ENCODE measurements at regions not wholly inside any gene's neighbourhood (a gene's known extent, or its start where the extent isn't known, plus 50 kb on each side); places are given as distances from the start of the nearest gene placed in this dataset.
"Not testable (repeated sequence)": the region's sequence is repeated elsewhere in the genome, so short reads cannot be mapped to it uniquely, and the experiment has no call there.

DNA sequence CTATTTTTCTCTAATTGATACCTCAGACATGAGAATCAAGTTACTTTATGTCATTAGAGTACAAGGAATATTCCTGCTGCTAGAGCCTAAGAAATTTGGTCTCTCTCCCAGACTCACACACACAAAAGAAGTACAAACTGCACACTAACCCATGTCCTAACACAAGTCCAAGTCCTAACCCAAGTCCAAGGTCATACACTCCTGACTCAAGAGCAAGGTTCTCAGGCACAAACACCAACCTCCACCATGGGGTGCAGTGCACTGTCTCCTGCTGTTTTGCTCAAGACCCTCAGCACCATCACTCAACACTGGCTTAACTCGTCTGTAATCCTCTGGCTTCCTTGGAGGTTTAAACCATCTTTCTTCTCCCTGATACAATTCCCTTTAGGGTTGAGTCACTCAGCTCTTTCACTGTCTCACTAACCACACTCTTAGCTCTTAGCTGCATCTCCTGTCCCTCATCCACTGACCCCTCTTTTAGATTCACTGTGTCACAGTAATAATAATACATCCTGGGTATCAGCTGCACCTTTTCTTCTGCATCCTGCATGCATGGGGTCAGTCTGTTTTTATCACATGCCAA lies 129.8 kb downstream of the BCL2L11 start:
- in situ Hi-C loops (cut with HindIII; ENCODE audit: low sequenced_read_pairs) = no loop called here

DNA sequence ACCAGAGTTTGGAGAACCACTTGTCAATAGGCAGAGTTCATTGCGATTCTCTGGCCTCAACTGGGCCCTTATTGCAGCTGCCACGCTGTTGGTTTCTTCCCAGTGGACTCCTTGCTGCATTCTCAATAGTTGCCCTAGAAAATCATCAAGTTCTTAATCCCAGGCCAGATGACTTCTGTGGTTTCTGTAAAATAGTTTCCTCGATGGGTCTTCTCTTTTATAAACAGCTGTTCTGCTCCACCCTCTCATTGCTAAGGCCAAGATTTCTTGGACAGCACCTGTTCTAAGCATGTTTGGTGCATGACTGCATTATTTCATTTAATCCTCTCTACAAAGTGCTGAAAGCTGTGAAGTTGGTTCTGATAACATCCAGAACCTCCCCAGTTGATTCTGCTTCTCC lies 131.0 kb downstream of the BCL2L11 start:
- in situ Hi-C loops (cut with HindIII; ENCODE audit: low sequenced_read_pairs) = no loop called here

DNA sequence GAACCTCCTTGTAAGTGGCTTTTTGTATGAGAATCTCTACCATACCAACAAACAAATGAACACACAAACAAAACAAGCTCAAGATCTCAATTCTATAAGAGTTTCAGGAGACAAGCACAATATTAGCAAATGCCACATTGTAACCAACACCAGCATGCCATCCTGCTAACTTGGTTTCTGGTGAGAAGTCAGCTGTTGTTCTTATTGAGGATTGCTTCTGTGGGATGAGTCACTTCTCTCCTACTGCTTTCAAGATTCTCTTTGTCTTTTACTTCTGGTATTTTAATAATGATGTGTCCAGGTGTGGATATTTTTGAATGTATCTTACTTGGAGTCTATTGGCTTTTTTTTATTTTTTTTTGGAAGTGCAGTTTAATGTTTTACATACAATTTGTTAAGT lies 131.7 kb downstream of the BCL2L11 start:
- in situ Hi-C loops (cut with HindIII; ENCODE audit: low sequenced_read_pairs) = no loop called here

DNA sequence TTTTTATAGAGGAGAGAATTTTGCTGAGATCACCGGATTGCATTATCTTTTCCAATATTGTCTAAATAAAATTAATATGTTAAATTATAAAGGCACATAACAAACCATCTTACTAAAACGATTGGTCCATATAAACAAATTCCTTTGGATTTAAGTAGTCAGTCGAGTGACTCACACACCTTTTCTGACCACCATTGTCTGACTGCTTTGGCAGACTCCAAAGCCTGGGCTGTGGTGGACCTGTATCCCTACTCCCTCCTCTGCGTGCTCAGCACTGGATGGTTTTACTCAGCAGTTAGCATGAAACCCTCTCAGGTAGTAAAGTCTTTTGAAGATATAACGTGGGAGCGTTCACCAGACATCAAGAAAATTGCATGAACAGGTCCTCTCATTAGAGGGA lies 134.2 kb downstream of the BCL2L11 start:
- in situ Hi-C loops (cut with HindIII; ENCODE audit: low sequenced_read_pairs) = not testable (repeated sequence)

DNA sequence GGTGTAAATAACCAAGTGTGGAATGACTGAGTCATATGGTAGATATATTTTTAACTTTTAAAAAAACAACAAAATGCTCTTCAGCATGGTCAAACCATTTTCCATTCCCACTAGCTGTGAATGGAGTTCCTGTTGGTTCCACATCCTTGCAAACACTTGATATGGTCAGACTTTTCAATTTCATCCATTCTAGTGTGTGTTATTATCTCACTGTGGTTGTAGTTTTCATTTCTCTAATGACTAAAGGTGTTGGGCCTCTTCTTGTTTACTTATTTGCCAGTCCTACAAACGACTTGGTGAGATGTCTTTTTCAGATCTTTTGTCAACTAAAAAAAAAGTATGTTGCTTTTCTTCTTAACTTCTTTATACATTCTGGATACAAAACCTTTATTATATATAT lies 135.9 kb downstream of the BCL2L11 start:
- in situ Hi-C loops (cut with HindIII; ENCODE audit: low sequenced_read_pairs) = not testable (repeated sequence)

DNA sequence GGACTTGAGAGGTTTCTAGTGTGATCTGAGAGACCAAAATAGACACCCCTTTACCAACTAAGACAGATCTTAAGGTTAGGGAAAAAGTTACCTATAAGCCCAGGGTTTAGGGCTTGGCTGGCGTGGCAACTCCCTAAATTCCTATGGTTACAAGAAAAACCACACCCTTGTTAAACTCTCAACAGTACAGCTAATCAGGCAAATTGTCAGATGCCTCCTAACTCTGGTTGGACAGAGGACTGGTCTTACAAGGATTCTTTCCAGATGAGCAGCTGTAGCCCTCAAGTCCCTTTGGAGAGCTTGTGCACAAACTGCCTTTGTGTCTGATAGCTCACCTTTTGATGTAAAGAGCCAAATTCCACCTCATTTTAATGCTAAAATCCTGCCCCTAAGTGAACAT lies 136.9 kb downstream of the BCL2L11 start:
- in situ Hi-C loops (cut with HindIII; ENCODE audit: low sequenced_read_pairs) = not testable (repeated sequence)

DNA sequence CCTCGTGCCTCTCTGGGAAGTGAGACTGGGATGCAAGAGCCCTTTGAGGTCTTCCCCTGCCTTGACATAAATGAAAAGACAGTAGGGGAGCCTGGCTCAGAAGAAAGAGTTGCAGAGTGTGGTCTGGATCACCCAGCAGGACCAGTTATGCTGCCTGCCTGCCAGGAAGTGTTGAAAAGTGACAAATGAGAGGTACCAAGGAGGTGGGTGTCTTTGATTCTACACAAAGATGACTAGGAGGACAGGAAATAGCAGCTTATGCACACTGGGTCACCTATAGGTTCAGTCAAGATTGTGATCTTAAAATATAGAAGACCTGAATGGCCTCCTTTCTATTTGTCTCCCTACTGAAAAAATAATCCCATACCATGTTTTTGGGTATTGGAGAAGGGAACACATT lies 137.6 kb downstream of the BCL2L11 start:
- in situ Hi-C loops (cut with HindIII; ENCODE audit: low sequenced_read_pairs) = not testable (repeated sequence)

DNA sequence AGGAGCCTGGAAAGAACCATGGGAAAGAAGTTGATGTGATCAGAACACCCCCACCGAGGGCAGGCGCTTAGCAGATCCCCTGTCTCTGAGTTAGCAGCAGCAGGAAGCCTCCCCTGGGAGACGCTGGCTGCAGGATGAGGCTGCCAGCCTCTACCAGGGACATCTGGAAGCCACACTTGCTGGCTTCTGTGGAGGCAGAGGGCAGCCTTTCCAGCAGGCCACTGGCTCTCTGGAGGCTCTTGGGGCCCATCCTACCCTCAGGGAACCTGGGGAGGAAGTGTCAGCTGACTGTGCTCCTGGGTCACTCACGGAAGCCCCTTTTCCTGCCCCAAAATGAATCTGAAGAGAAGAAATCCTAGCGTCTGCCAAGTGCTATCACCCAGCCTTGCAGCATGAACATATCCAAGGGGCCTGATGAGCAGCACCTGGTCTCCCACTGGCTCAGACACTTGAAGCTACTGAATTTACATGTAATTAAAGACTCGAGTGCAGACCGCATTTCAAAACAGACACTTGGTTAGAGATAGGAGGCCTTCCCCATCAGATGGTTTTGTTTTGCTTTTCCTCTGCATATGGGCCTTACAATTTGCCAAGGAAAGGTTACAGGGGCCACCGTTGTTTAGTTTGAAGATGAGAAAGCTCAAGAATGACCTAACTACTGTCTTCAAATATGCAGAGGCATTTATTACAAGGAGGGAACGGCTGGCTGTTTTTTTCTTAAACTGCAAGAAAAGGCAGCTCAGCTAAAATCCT lies 142.1 kb downstream of the BCL2L11 start:
- in situ Hi-C loops (cut with HindIII; ENCODE audit: low sequenced_read_pairs) = not testable (repeated sequence)

DNA sequence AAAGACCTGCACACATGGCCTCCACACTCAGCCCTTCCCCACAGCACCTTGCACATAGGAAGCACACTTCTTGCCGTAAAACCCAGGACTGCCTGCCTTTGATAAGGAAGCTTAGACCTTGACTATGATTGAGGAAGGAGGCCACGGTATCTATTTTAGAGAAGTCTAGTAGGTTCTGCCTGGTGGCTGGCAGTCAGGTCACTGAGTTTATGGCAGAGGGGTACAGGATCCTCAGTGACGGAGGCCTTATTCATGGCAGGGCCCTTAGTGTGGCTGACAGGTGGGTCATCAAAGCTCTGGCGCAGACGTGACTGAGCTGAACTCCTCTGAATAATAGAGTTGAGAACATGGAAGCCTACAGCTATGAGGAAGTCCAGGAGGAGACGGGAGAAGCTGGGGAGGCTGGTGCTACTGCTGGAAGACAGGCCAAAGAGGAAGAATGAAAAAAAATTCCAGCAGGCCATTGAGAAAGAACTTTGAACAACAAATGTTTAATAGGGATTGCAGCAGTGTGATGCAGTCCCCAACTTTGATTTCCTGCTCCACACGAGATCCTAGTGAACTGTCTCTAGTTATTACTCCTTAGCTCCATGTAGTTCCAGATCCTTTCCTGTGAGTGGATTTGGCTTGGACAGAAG lies 142.8 kb downstream of the BCL2L11 start:
- in situ Hi-C loops (cut with HindIII; ENCODE audit: low sequenced_read_pairs) = not testable (repeated sequence)

DNA sequence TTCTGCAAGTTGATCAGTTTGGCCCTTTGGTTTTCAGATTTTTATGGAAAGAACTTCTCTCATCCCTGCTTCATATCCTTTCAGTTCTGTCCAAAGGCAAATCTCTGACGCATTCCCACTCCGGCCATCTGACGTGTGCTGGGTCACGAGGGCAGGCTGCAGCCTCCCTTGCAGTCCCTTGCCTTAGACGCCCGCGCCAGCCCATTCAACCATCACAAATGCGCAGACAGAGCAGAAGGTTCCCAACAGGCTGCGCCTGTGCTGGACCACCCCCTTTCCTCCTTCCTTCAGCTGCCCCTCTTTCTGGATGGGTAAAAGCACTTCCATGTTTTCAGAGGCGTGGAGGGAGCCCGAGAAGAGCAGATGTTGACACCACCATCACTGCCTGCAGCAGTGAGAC lies 144.2 kb downstream of the BCL2L11 start:
- in situ Hi-C loops (cut with HindIII; ENCODE audit: low sequenced_read_pairs) = not testable (repeated sequence)

DNA sequence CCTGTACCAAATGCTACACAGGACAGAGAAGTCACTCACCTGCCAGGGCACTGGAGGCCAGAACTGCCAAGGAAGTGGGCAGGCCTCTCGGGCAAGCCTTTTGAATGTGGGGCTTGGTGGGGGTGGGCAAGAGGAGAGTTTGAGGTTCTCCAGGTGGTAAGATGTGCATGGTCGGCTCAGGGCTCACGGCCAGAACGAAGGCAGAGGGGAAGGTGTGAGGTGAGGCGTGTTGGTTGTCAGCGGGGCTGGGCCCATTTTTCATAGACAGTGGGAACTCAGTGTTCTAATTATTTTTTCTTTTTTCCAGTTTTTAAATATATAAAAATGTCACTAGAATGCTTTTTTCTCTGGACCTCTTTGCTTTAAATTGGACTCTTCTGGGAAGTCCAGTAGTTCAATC lies 145.8 kb downstream of the BCL2L11 start:
- in situ Hi-C loops (cut with HindIII; ENCODE audit: low sequenced_read_pairs) = not testable (repeated sequence)

DNA sequence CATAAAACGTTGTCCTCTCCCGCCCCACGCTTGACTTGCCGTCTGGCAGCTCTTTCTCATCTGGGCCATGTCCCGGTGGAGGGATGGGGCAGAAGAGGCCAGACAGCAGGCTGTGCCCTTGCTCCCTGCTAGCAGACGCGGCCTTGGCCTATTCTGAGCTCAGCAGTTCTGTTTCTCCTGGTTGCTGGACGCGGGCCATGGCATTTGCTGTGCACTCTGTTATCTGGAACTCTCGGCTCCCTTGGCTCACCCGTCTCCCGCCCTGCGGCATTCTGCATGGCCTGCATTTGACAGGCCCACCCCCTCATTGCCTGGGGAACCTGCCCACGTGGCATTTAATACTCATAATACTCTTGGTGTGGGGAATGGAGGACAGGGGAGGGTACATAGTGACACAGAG lies 146.3 kb downstream of the BCL2L11 start:
- in situ Hi-C loops (cut with HindIII; ENCODE audit: low sequenced_read_pairs) = not testable (repeated sequence)

DNA sequence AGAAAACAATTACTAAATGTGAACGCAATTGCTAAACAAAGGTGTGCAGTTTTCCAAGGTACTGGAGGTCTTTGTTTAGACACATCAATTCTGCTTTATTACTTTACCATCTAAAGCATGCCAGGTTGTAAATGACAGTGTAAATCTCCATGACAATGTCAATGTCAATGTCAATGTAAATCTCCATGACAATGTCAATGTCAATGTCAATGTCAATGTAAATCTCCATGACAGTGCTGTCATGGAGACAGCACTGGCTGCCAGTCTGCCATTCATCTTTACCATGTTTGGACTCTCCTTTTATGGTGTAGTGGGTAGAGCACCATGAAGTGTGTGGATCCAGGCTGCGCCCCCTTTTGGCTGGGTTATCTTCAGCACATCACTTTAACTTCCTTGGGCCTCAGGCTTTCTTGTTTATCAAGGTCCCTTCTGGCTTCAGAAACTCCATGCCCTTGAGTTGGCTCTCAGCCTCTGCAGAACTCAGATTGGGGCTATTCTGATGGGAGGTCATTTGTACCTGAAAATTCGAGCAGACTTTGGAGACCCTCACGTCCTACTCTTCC lies 149.1 kb downstream of the BCL2L11 start:
- in situ Hi-C loops (cut with HindIII; ENCODE audit: low sequenced_read_pairs) = not testable (repeated sequence)

DNA sequence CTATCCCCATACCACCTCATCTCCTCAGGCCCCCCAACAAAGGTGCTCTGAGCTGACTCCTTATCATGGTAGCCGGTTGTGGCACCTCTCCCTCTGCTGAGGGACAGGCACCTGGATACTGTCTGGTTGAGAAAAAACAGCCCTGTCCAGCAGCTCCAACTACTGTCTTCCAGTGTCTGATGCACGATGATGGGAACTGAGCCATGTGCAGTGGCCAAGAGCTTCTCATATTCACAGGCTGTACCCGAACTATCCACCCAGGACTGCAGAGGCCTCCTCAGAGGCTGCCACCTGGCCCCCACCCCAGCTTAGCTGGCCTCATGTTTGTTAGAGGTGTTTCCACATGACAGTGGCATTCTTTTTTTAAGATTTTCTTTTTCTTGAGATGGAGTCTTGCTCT lies 149.9 kb downstream of the BCL2L11 start:
- in situ Hi-C loops (cut with HindIII; ENCODE audit: low sequenced_read_pairs) = not testable (repeated sequence)

DNA sequence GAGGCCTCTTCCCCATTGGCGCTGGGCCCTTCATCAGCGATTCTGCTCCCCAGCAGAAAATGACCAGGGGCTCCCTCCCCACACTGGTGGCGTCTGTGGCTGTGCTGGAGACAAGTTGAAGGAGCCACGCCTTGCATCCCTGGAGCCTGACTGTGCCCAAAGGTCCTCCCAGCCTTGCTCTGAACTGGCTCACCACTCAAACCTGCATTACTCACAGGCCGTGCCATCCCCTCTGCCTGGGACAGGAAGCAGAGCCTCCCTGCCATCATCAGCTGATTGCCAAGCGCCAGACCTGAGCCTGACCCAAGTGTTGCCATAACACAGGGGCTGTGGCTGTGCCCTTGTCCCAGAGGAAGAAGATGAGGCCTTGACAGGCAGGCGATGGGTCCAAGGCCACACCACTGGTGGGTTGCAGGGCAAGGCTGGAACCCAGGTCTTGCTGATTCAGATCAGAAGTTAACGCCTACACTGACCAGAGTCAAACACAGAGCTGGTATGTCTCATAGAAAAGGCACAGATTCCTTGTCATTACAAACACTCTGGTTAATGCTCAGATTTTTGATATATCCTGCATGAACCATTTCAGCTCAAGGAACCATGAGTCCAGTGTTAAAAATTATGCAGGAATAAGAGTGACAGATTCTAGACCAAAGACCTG lies 151.1 kb downstream of the BCL2L11 start:
- in situ Hi-C loops (cut with HindIII; ENCODE audit: low sequenced_read_pairs) = not testable (repeated sequence)

DNA sequence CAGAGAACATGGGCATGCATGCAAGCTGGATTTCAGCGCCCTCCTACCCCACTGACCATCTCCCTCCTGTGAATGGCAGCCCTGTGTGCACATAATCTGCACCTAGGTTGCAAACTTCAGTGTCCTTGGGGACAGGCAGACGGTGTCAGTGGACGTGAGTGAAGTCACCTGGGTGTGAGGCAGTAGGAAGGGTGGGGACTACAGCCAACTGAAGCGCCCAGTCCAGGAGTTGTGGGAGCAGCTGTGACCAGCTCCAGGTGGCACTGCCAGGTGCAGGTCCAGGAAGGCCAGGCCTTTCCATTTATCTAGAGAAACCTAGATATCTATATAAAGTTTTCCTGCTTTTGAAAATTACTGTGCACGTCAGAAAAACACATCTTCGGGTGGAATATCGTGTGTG lies 152.3 kb downstream of the BCL2L11 start:
- in situ Hi-C loops (cut with HindIII; ENCODE audit: low sequenced_read_pairs) = not testable (repeated sequence)

DNA sequence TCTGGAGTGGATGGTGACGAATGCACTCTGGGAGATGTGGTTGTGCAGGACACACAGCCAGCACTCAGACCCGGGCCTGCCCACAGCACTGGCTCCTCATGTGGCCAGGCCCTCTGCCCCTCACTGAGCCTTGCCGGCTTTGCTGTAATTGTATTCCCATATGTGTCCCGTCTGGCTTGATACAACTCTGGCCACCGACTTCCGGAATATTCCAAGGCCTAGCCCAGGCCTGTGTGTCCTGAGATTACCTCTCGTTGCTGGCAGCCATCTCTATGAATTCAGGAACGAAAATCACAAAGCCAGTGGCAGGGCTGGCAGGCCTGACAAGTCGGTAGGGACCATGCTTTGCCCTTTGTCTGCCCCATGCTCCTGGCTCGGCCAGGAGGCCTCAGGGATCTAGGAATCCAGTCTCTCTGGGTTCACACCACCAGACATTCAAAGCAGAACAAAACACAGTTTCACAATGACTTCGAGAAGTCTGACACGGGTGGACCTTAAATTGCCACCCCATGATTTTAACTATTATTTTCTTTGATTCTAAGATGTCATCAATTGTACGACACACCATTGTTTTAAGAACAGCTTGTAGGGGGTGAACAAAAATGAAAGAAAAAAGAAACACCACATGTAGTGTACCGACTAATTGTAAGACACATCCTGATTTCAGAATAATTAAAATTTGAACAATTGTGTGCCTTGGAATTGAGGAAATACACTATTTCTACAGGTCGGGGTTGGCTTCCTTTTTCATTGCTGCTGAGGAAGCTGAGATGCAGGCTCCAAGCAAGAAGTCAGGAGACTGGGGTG lies 154.5 kb downstream of the BCL2L11 start:
- in situ Hi-C loops (cut with HindIII; ENCODE audit: low sequenced_read_pairs) = not testable (repeated sequence)

DNA sequence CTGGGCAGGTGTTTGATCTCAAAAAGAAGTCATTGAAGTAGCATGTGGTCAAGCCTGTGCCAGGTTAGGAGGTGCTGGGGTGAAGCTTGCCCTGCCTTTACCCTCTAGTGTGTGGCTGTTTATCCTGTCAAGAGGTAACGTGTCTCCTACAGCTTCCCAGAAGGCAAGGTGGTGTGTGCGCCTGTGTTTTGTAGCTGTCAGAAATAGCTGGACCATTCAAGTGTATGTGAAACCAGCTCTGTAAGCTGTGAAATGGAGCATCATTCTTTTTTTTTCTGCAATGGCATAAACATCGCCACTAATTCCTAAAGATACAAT lies 155.1 kb downstream of the BCL2L11 start:
- in situ Hi-C loops (cut with HindIII; ENCODE audit: low sequenced_read_pairs) = not testable (repeated sequence)

DNA sequence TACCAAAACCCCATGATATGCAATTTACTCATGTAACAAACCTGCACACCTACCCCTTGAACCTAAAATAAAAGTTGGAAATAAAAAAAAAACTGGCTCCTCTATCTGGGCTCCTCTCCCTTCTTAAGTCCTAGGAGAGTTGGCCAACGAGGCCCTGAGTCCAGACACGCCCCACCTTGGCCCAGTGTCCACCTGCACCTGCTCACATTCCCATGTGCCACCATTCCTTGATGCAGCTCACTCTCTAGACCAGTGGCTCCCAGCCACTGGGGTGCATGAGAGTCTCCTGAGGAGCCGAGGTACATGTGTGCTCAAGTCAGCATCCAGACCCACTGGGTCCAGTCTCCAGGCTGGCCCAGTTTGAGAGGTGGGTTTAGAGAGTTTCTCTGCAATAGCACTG lies 157.4 kb downstream of the BCL2L11 start:
- in situ Hi-C loops (cut with HindIII; ENCODE audit: low sequenced_read_pairs) = not testable (repeated sequence)

DNA sequence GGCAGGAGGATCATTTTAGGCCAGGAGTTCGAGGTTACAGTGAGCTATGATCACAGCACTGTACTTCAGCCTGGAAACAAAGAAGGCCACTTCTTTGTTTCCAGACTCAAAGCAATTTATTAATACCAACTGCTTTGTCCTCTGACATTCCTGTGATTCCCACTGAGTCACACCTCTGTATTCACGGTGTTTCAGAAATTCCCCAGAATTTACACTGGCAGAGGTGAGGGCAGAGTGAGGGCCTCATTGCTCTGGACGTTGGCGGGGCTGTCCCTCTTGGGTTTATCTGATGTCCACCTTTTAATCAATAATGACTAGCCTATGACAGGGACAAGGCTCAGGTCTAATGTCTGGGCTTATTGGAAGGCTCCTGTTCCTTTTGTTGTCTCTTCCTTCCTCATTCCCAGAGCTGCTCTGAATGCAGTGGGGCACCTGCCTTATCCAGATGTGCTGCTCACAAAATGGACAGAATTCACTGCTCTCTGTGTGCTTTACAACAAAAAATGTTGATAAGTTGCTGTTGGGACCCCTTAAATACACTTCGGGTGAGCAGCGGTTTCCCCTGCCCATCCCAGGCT lies 160.1 kb downstream of the BCL2L11 start:
- in situ Hi-C loops (cut with HindIII; ENCODE audit: low sequenced_read_pairs) = not testable (repeated sequence)
